CD4-positive, alpha-beta T cell (primary cell): ENCODE measurements at regions not wholly inside any gene's neighbourhood (a gene's known extent, or its start where the extent isn't known, plus 50 kb on each side); places are given as distances from the start of the nearest gene placed in this dataset.
"Not testable (repeated sequence)": the region's sequence is repeated elsewhere in the genome, so short reads cannot be mapped to it uniquely, and the experiment has no call there.

Source experiments
- ATAC-seq: fragments of 200-7000 bp; cut with Tn5 transposase; one replicate; pipeline ENCODE4 v1.10.0; 2022; ENCODE audit warnings: mild to moderate bottlenecking; ENCODE audit not compliant: poor library complexity
- CTCF ChIA-PET: fragments of 350-600 bp; sonication (Branson Sonifier 250); formaldehyde crosslinking; loops from one replicate; lab custom pipeline; 2021; ENCODE audit warnings: antibody characterized with exemption, inconsistent platforms; lab: Charles Lee
- POLR2A ChIA-PET: fragments of 350-600 bp; sonication (Branson Sonifier 250); formaldehyde crosslinking; loops from one replicate; lab custom pipeline; 2021; ENCODE audit warnings: antibody characterized with exemption, inconsistent platforms; lab: Charles Lee
- DNase-seq, 14 experiments: peaks; one replicate each; pipeline ENCODE4 v3.0.0-alpha.2; 2013 to 2020; ENCODE audit warnings: mixed read lengths in 2 of 14
- H3K27ac ChIP-seq, 2 donors: one replicate each; pipeline versions ENCODE4 v1.5.1 to v1.7.0; 2013; ENCODE audit warnings: low read length in 2 of 2, low read depth in 1 of 2, mild to moderate bottlenecking in 1 of 2
- H3K27me3 ChIP-seq, 2 experiments: 1 replicate in 1 of 2; 2 replicates in 1 of 2; pipeline versions ENCODE4 v1.6.1 to v1.7.0; 2013; ENCODE audit warnings: low read length in 2 of 2, control low read depth in 1 of 2, mild to moderate bottlenecking in 1 of 2, moderate library complexity in 1 of 2; ENCODE audit not compliant: insufficient read depth in 2 of 2, control insufficient read depth in 1 of 2
- H3K36me3 ChIP-seq: one replicate; pipeline ENCODE4 v1.6.1; 2013; ENCODE audit warnings: low read length, control low read depth; ENCODE audit not compliant: insufficient read depth
- H3K4me1 ChIP-seq: one replicate; pipeline ENCODE4 v1.6.1; 2013; ENCODE audit warnings: low read length, control low read depth; ENCODE audit not compliant: insufficient read depth
- H3K4me3 ChIP-seq: one replicate; pipeline ENCODE4 v1.5.1; 2013; ENCODE audit warnings: mild to moderate bottlenecking, low read length, moderate library complexity
- H3K9me3 ChIP-seq, 2 experiments: 1 replicate in 1 of 2; 2 replicates in 1 of 2; pipeline versions ENCODE4 v1.6.1 to v1.7.0; 2013; ENCODE audit warnings: low read length in 2 of 2, mild to moderate bottlenecking in 2 of 2, control low read depth in 1 of 2, moderate library complexity in 1 of 2; ENCODE audit not compliant: control insufficient read depth in 1 of 2, insufficient read depth in 1 of 2
- H3K27ac Mint-ChIP-seq: one replicate; pipeline ENCODE4 v1.8.0; 2020; ENCODE audit warnings: mixed read lengths
- H3K27me3 Mint-ChIP-seq: one replicate; pipeline ENCODE4 v1.8.0; 2021; ENCODE audit warnings: mixed read lengths
- H3K36me3 Mint-ChIP-seq: one replicate; pipeline ENCODE4 v1.8.0; 2021; ENCODE audit warnings: low read depth, mixed read lengths
- H3K4me1 Mint-ChIP-seq: one replicate; pipeline ENCODE4 v1.8.0; 2021; ENCODE audit warnings: low read depth, mixed read lengths
- H3K4me3 Mint-ChIP-seq: one replicate; pipeline ENCODE4 v1.8.0; 2020; ENCODE audit warnings: mild to moderate bottlenecking, mixed read lengths
- H3K9me3 Mint-ChIP-seq: one replicate; pipeline ENCODE4 v1.8.0; 2020; ENCODE audit warnings: mixed read lengths
- CTCF ChIP-seq: fragments of 200-600 bp; IDR thresholded peaks from one replicate; pipeline ENCODE4 v1.8.0; 2022; ENCODE audit warnings: antibody characterized with exemption, mild to moderate bottlenecking
- intact Hi-C, 2 experiments: fragments of 100-400 bp; cut with DNase I in 1 of 2; cut with micrococcal nuclease in 1 of 2; formaldehyde crosslinking; loops; one replicate each; pipeline versions ENCODE4 v1.15.1 to v1.9.0; 2023 to 2025; cut with DNase I, micrococcal nuclease

GRCh38 chr7:66549466-66549865 lies 79.2 kb upstream of the KCTD7 start:
- ATAC-seq, result no peak
- Mint-ChIP-seq H3K27ac (no peak overlapping the region), H3K36me3 (peaks cover 58% of the 10 kb centered on the region)

GRCh38 chr7:66553001-66553400 lies 75.7 kb upstream of the KCTD7 start:
- Histone ChIP-seq H3K4me1 (peaks cover 10% of the 10 kb centered on the region), H3K36me3 (peaks cover 60% of the 10 kb centered on the region), H3K27ac (no peak overlapping the region), H3K9me3 (no peaks in the 10 kb centered on the region), H3K4me3 (no peak overlapping the region), H3K27me3 (no peaks in the 10 kb centered on the region)
- ChIA-PET CTCF (interaction anchor here (0.6 kb wide), 1 partner anchor 745 kb away, joined by 3 read pairs; no protein-coding TSS in a partner anchor), POLR2A (interaction anchor here (0.8 kb wide), 1 partner anchor 75 kb away, joined by 3 read pairs; the partner anchor contains the start of gene KCTD7)
- Mint-ChIP-seq H3K27ac (no peak overlapping the region), H3K27me3 (no peaks in the 10 kb centered on the region), H3K4me1 (peaks cover 4% of the 10 kb centered on the region), H3K9me3 (no peaks in the 10 kb centered on the region), H3K36me3 (peaks cover 63% of the 10 kb centered on the region), H3K4me3 (no peak overlapping the region)
- DNase-seq (no peak), ATAC-seq (no peak)
- intact Hi-C loops, result no loop called here
- no peak for TF ChIP-seq CTCF

More at GRCh38 chr7:66549466-66549865, 79.2 kb upstream of the KCTD7 start:
- TF ChIP-seq CTCF, result no peak
- no peak overlapping the region for H3K27ac ChIP-seq
- H3K27me3 ChIP-seq, result no peaks in the 10 kb centered on the region
- H3K36me3 ChIP-seq, result peaks cover 55% of the 10 kb centered on the region
- no peaks in the 10 kb centered on the region for H3K27me3 Mint-ChIP-seq
- no peaks in the 10 kb centered on the region for H3K4me1 ChIP-seq
- no peaks in the 10 kb centered on the region for H3K4me1 Mint-ChIP-seq
- CTCF ChIA-PET, result interaction anchor here (1.7 kb wide), 1 partner anchor 8 kb away, joined by 5 read pairs; no protein-coding TSS in a partner anchor
- no peak overlapping the region for H3K4me3 ChIP-seq
- no peaks in the 10 kb centered on the region for H3K9me3 Mint-ChIP-seq
- no peak overlapping the region for H3K4me3 Mint-ChIP-seq
- intact Hi-C loops, result no loop called here
- DNase-seq, result no peak
- no peaks in the 10 kb centered on the region for H3K9me3 ChIP-seq
- POLR2A ChIA-PET, result no interaction called here

- H3K9me3 Mint-ChIP-seq, H3K4me3 ChIP-seq, H3K27me3 Mint-ChIP-seq, H3K4me1 Mint-ChIP-seq, POLR2A ChIA-PET, H3K4me3 Mint-ChIP-seq, ATAC-seq, DNase-seq, intact Hi-C loops, H3K27ac Mint-ChIP-seq, H3K27ac ChIP-seq, H3K9me3 ChIP-seq, H3K27me3 ChIP-seq: not testable (repeated sequence)
- Histone ChIP-seq H3K36me3 (peaks cover 62% of the 10 kb centered on the region), H3K4me1 (peaks cover 10% of the 10 kb centered on the region)
- peaks cover 59% of the 10 kb centered on the region for H3K36me3 Mint-ChIP-seq
- CTCF ChIA-PET, result interaction anchor here (0.6 kb wide), 1 partner anchor 744 kb away, joined by 3 read pairs; no protein-coding TSS in a partner anchor
Observed at GRCh38 chr7:66553675-66554074, 75.0 kb upstream of the KCTD7 start.

GRCh38 chr7:66554291-66554690 lies 74.4 kb upstream of the KCTD7 start:
- H3K27ac ChIP-seq, H3K27me3 Mint-ChIP-seq, H3K27ac Mint-ChIP-seq, H3K27me3 ChIP-seq, intact Hi-C loops, POLR2A ChIA-PET, H3K4me1 Mint-ChIP-seq, H3K9me3 ChIP-seq, H3K4me3 Mint-ChIP-seq, DNase-seq, H3K9me3 Mint-ChIP-seq, H3K4me3 ChIP-seq, ATAC-seq, CTCF ChIA-PET: not testable (repeated sequence)
- Histone ChIP-seq H3K36me3 (peaks cover 63% of the 10 kb centered on the region), H3K4me1 (peaks cover 10% of the 10 kb centered on the region)
- H3K36me3 Mint-ChIP-seq, result peaks cover 60% of the 10 kb centered on the region

- CTCF ChIA-PET, H3K27ac ChIP-seq, H3K27ac Mint-ChIP-seq, H3K4me3 Mint-ChIP-seq, H3K4me3 ChIP-seq, POLR2A ChIA-PET, H3K9me3 Mint-ChIP-seq, DNase-seq, H3K27me3 ChIP-seq, H3K4me1 Mint-ChIP-seq, H3K9me3 ChIP-seq, H3K27me3 Mint-ChIP-seq, ATAC-seq: not testable (repeated sequence)
- intact Hi-C loops, result loop anchor here (5.0 kb wide), 5 partner anchors 87 to 442 kb away; partner anchors contain the start of genes SBDS (in 1 of the 2) and TYW1 (in 1 of the 2)
- H3K36me3 Mint-ChIP-seq, result peaks cover 59% of the 10 kb centered on the region
- Histone ChIP-seq H3K4me1 (peaks cover 10% of the 10 kb centered on the region), H3K36me3 (peaks cover 61% of the 10 kb centered on the region)
Observed at GRCh38 chr7:66554842-66555430, 73.7 kb upstream of the KCTD7 start.
